Esophagus muscularis mucosa (tissue), 4 donors: ENCODE measurements at regions not wholly inside any gene's neighbourhood (a gene's known extent, or its start where the extent isn't known, plus 50 kb on each side); places are given as distances from the start of the nearest gene placed in this dataset.

Experiments used
- DNase-seq: peaks from one replicate; pipeline ENCODE4 v3.0.0-alpha.2; 2017; ENCODE audit errors: extremely low spot score
- H3K27ac ChIP-seq, 4 donors: fragments of 200-600 bp; sonication (generic); replicated peaks in 1 of 4; 1 replicate in 3 of 4; 2 replicates in 1 of 4; pipeline ENCODE4 v1.5.1; 2016 to 2019; ENCODE audit warnings: mild to moderate bottlenecking in 1 of 4
- H3K27me3 ChIP-seq, 4 donors: fragments of 200-600 bp; sonication (generic); one replicate each; pipeline versions ENCODE4 v1.5.1 to v1.6.0; 2016 to 2019
- H3K36me3 ChIP-seq, 4 donors: fragments of 200-600 bp; sonication (generic); one replicate each; pipeline ENCODE4 v1.5.1; 2016 to 2019
- H3K4me1 ChIP-seq, 4 donors: fragments of 200-600 bp; sonication (generic); one replicate each; pipeline ENCODE4 v1.5.1; 2016 to 2019
- H3K4me3 ChIP-seq, 4 donors: fragments of 200-600 bp; sonication (generic); 1 replicate in 2 of 4; 2 replicates in 2 of 4; pipeline ENCODE4 v1.5.1; 2016 to 2019; ENCODE audit warnings: mild to moderate bottlenecking in 4 of 4, moderate library complexity in 1 of 4
- H3K9me3 ChIP-seq, 4 donors: fragments of 200-600 bp; sonication (generic); 1 replicate in 3 of 4; 2 replicates in 1 of 4; pipeline ENCODE4 v1.5.1; 2016 to 2019
- EP300 ChIP-seq: sonication (generic); formaldehyde crosslinking; IDR thresholded peaks from one replicate; pipeline ENCODE4 v1.6.1; 2017; ENCODE audit warnings: antibody characterized with exemption
- POLR2A ChIP-seq: fragments of 450-650 bp; IDR thresholded peaks from one replicate; pipeline ENCODE4 v1.6.1; 2017; ENCODE audit warnings: antibody characterized with exemption, moderate library complexity, mild to moderate bottlenecking, low read depth
- POLR2AphosphoS5 ChIP-seq, 2 donors: sonication (generic); formaldehyde crosslinking; IDR thresholded peaks; one replicate each; pipeline ENCODE4 v1.6.1; 2017; ENCODE audit warnings: antibody characterized with exemption in 2 of 2
- WGBS: methylation state at CpG from one replicate; pipeline ENCODE4 v1.1.5; 2018; 5-methylcytosine and 5-hydroxymethylcytosine counted together
- intact Hi-C: fragments of 100-400 bp; cut with DNase I; formaldehyde crosslinking; loops from one replicate; pipeline ENCODE4 v1.15.1; 2023
- TF ChIP-seq, protein P1 (sequence below), 3 experiments: fragments of 200-600 bp in 2 of 3; fragments of 450-650 bp in 1 of 3; sonication (generic) in 2 of 3; IDR thresholded peaks; one replicate each; pipeline ENCODE4 v1.5.1; 2017 to 2019; ENCODE audit warnings: antibody characterized with exemption in 3 of 3, mild to moderate bottlenecking in 2 of 3, moderate library complexity in 1 of 3

- WGBS = 83% methylated on average over 4 of the region's 4 CpGs
- intact Hi-C loops = no loop called here
- H3K36me3 ChIP-seq = no peaks in the 10 kb centered on the region
- H3K27ac ChIP-seq = no peak overlapping the region
- no peaks in the 10 kb centered on the region for H3K9me3 ChIP-seq
- no peaks in the 10 kb centered on the region for H3K27me3 ChIP-seq
- H3K4me1 ChIP-seq = no peaks in the 10 kb centered on the region
- no peak for TF ChIP-seq EP300
- TF ChIP-seq, protein P1, sequence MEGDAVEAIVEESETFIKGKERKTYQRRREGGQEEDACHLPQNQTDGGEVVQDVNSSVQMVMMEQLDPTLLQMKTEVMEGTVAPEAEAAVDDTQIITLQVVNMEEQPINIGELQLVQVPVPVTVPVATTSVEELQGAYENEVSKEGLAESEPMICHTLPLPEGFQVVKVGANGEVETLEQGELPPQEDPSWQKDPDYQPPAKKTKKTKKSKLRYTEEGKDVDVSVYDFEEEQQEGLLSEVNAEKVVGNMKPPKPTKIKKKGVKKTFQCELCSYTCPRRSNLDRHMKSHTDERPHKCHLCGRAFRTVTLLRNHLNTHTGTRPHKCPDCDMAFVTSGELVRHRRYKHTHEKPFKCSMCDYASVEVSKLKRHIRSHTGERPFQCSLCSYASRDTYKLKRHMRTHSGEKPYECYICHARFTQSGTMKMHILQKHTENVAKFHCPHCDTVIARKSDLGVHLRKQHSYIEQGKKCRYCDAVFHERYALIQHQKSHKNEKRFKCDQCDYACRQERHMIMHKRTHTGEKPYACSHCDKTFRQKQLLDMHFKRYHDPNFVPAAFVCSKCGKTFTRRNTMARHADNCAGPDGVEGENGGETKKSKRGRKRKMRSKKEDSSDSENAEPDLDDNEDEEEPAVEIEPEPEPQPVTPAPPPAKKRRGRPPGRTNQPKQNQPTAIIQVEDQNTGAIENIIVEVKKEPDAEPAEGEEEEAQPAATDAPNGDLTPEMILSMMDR (IDR thresholded peaks at IDR 0.05) = no peak
- H3K4me3 ChIP-seq = no peak overlapping the region
- no peak for DNase-seq
Observed at GRCh38 chr12:74144396-74144795, 393.2 kb upstream of the ATXN7L3B start.

- H3K4me1 ChIP-seq = no peaks in the 10 kb centered on the region
- TF ChIP-seq EP300 = no peak
- no peak for TF ChIP-seq POLR2A
- no peak for TF ChIP-seq POLR2AphosphoS5 (IDR thresholded peaks at IDR 0.05)
- TF ChIP-seq, protein P1 (IDR thresholded peaks at IDR 0.05) = no peak
- no peaks in the 10 kb centered on the region for H3K36me3 ChIP-seq
- DNase-seq = no peak
- H3K4me3 ChIP-seq = no peak overlapping the region
- no peaks in the 10 kb centered on the region for H3K27me3 ChIP-seq
- no peak overlapping the region for H3K27ac ChIP-seq
- intact Hi-C loops = no loop called here
- H3K9me3 ChIP-seq = no peaks in the 10 kb centered on the region
- 55% methylated on average over 1 of the region's 1 CpG for WGBS
Observed at GRCh38 chr12:74145328-74145727, 392.3 kb upstream of the ATXN7L3B start.

DNA sequence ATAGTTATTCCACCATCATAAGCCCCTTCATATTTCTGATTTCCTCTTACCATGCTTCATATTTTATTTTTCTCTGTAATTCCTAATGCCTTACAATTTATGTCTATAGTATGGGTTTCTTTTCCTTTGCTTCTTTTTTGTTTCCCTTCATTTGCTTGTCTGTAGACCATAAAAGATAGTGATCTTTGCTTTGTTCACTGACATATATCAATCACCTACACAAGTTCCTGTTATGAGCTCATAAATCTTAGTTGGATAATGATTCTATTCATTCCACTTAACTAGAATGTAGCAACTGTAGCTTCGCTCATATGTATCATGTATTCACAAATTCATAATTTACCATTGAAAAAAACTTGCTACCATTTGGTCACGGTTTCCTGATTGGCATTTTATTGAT lies 388.8 kb upstream of the ATXN7L3B start:
- no peaks in the 10 kb centered on the region for H3K36me3 ChIP-seq
- H3K27ac ChIP-seq = no peak overlapping the region
- H3K9me3 ChIP-seq = no peaks in the 10 kb centered on the region
- DNase-seq = no peak
- H3K4me3 ChIP-seq = no peak overlapping the region
- WGBS = 73% methylated on average over 2 of the region's 2 CpGs
- intact Hi-C loops = no loop called here
- no peaks in the 10 kb centered on the region for H3K27me3 ChIP-seq
- H3K4me1 ChIP-seq = no peaks in the 10 kb centered on the region
- TF ChIP-seq EP300 (no peak), POLR2AphosphoS5 (IDR thresholded peaks at IDR 0.05) (no peak), POLR2A (no peak)
- TF ChIP-seq, protein P1 (IDR thresholded peaks at IDR 0.05) = no peak

- H3K4me1 ChIP-seq = no peaks in the 10 kb centered on the region
- no peak for DNase-seq
- TF ChIP-seq POLR2AphosphoS5 (IDR thresholded peaks at IDR 0.05) = no peak
- TF ChIP-seq, protein P1 (IDR thresholded peaks at IDR 0.05) = no peak
- TF ChIP-seq POLR2A = no peak
- TF ChIP-seq EP300 = no peak
- no peak overlapping the region for H3K4me3 ChIP-seq
- no peak overlapping the region for H3K27ac ChIP-seq
- H3K27me3 ChIP-seq = no peaks in the 10 kb centered on the region
- H3K36me3 ChIP-seq = no peaks in the 10 kb centered on the region
- no peaks in the 10 kb centered on the region for H3K9me3 ChIP-seq
- intact Hi-C loops = no loop called here
- WGBS = 70% methylated on average over 2 of the region's 2 CpGs
Observed at GRCh38 chr12:74152370-74152769, 385.3 kb upstream of the ATXN7L3B start.

- no peak overlapping the region for H3K27ac ChIP-seq
- H3K4me1 ChIP-seq = no peaks in the 10 kb centered on the region
- H3K27me3 ChIP-seq = no peaks in the 10 kb centered on the region
- DNase-seq = no peak
- TF ChIP-seq POLR2A (no peak), POLR2AphosphoS5 (IDR thresholded peaks at IDR 0.05) (no peak), EP300 (no peak)
- TF ChIP-seq, protein P1 (IDR thresholded peaks at IDR 0.05) = no peak
- intact Hi-C loops = no loop called here
- H3K36me3 ChIP-seq = no peaks in the 10 kb centered on the region
- no peaks in the 10 kb centered on the region for H3K9me3 ChIP-seq
- WGBS = 85% methylated on average over 2 of the region's 2 CpGs
- no peak overlapping the region for H3K4me3 ChIP-seq
Observed at GRCh38 chr12:74166096-74166495, 371.5 kb upstream of the ATXN7L3B start.
